GM12892 (cell line): ENCODE measurements at regions not wholly inside any gene's neighbourhood (a gene's known extent, or its start where the extent isn't known, plus 50 kb on each side); places are given as distances from the start of the nearest gene placed in this dataset.

Source experiments
- DNase-seq: peaks from one replicate; pipeline ENCODE4 v3.0.0; 2011; ENCODE audit not compliant: insufficient read length
- FAIRE-seq: peaks from 2 replicates; lab custom pipeline; 2011; peaks lifted over from hg19 to GRCh38; lab: Jason Lieb, UNC
- POLR2A ChIP-seq: IDR thresholded peaks from 2 replicates; pipeline ENCODE4 v1.6.1; 2011; ENCODE audit warnings: low read depth, low read length, control low read depth
- POLR2AphosphoS5 ChIP-seq: IDR thresholded peaks from 2 replicates; pipeline ENCODE4 v1.6.1; 2011; ENCODE audit warnings: low read depth, low read length, control low read depth
- TAF1 ChIP-seq: IDR thresholded peaks from 2 replicates; pipeline ENCODE4 v1.6.1; 2011; ENCODE audit warnings: low read depth, mild to moderate bottlenecking, control low read depth, low read length, borderline replicate concordance

GRCh38 chr4:56195025-56195424 is 192.3 kb downstream of the AASDH start:
- FAIRE-seq (no peak), DNase-seq (no peak)
- no peak for TF ChIP-seq POLR2A
- no peak for TF ChIP-seq TAF1
- no peak for TF ChIP-seq POLR2AphosphoS5

GRCh38 chr4:56191534-56191933 is 195.8 kb downstream of the AASDH start:
- FAIRE-seq (no peak), DNase-seq (no peak)
- TF ChIP-seq POLR2AphosphoS5 (no peak), TAF1 (no peak), POLR2A (no peak)

- DNase-seq (no peak), FAIRE-seq (no peak)
- TF ChIP-seq POLR2A (no peak), TAF1 (no peak), POLR2AphosphoS5 (no peak)
These were observed 199.6 kb downstream of the AASDH start for GRCh38 chr4:56187688-56188087.

GRCh38 chr4:56186808-56187523 is 200.3 kb downstream of the AASDH start:
- FAIRE-seq (no peak), DNase-seq (no peak)
- no peak for TF ChIP-seq TAF1
- no peak for TF ChIP-seq POLR2A
- TF ChIP-seq POLR2AphosphoS5, result no peak

- no peak for FAIRE-seq
These were observed 201.4 kb downstream of the AASDH start for GRCh38 chr4:56185901-56186300.

GRCh38 chr4:56184214-56184613 is 203.1 kb downstream of the AASDH start:
- TF ChIP-seq TAF1, result no peak
- TF ChIP-seq POLR2A, result no peak
- TF ChIP-seq POLR2AphosphoS5, result no peak
- DNase-seq (no peak), FAIRE-seq (no peak)

More at GRCh38 chr4:56185901-56186300, 201.4 kb downstream of the AASDH start:
- no peak for DNase-seq
- TF ChIP-seq POLR2AphosphoS5, result no peak

GRCh38 chr4:56183344-56183959 is 203.8 kb downstream of the AASDH start:
- FAIRE-seq (peak; percentile 24), DNase-seq (no peak)
- TF ChIP-seq POLR2A (no peak), TAF1 (no peak), POLR2AphosphoS5 (no peak)

GRCh38 chr4:56182356-56182755 is 204.9 kb downstream of the AASDH start:
- no peak for FAIRE-seq
- TF ChIP-seq TAF1 (no peak), POLR2A (no peak), POLR2AphosphoS5 (no peak)
- DNase-seq, result no peak

GRCh38 chr4:56181140-56181953 is 205.9 kb downstream of the AASDH start:
- TF ChIP-seq TAF1, result no peak
- no peak for TF ChIP-seq POLR2A
- TF ChIP-seq POLR2AphosphoS5, result no peak
- DNase-seq, result no peak

GRCh38 chr4:56169061-56169460 is 218.2 kb downstream of the AASDH start:
- DNase-seq (no peak), FAIRE-seq (no peak)
- TF ChIP-seq TAF1 (no peak), POLR2A (no peak), POLR2AphosphoS5 (no peak)

More at GRCh38 chr4:56181140-56181953, 205.9 kb downstream of the AASDH start:
- no peak for FAIRE-seq

- no peak for TF ChIP-seq TAF1
- TF ChIP-seq POLR2AphosphoS5, result no peak
- no peak for TF ChIP-seq POLR2A
- DNase-seq (no peak), FAIRE-seq (no peak)
These were observed 216.2 kb downstream of the CEP135 start for GRCh38 chr4:56164907-56165306.

- no peak for TF ChIP-seq POLR2A
- no peak for TF ChIP-seq TAF1
- no peak for TF ChIP-seq POLR2AphosphoS5
- no peak for DNase-seq
- FAIRE-seq, result no peak
These were observed 211.9 kb downstream of the CEP135 start for GRCh38 chr4:56160636-56161035.

- FAIRE-seq (no peak), DNase-seq (no peak)
- no peak for TF ChIP-seq POLR2A
- TF ChIP-seq POLR2AphosphoS5, result no peak
- TF ChIP-seq TAF1, result no peak
These were observed 209.7 kb downstream of the CEP135 start for GRCh38 chr4:56158483-56158882.
